SK-N-MC (cell line): ENCODE measurements at regions not wholly inside any gene's neighbourhood (a gene's known extent, or its start where the extent isn't known, plus 50 kb on each side); places are given as distances from the start of the nearest gene placed in this dataset.

ENCODE experiments used
- EZH2 ChIP-seq: fragments of 200-600 bp; sonication (generic); IDR thresholded peaks from one replicate; pipeline ENCODE4 v1.6.1; 2017; ENCODE audit warnings: antibody characterized with exemption
- POLR2AphosphoS5 ChIP-seq: IDR thresholded peaks from 2 replicates; pipeline ENCODE4 v1.6.1; 2012; ENCODE audit warnings: mild to moderate bottlenecking, low read depth, low read length, borderline replicate concordance

DNA sequence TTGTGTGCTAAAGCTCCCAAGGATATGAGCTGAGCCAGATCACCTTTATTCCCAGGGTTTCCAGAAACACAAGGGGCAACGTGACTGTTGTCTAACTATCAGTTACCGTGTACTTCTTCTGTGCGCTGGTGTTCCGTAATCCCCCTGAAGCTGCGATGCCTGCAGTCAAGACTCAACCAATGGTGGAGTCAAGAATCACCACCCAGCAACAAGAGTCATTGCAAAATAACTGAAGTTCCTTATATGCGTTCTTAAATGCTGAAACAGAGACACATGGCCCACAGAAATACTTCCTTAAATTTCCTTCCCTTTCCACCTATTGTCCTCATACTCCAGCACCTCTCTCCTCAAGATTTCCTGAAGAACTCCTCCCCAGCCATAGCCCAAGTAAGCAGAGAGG lies 200.2 kb downstream of the KATNAL1 start:
- no peak for TF ChIP-seq EZH2
- no peak for TF ChIP-seq POLR2AphosphoS5
